Astrocyte (in vitro differentiated cells and primary cell): ENCODE measurements at regions not wholly inside any gene's neighbourhood (a gene's known extent, or its start where the extent isn't known, plus 50 kb on each side); places are given as distances from the start of the nearest gene placed in this dataset.

ENCODE experiments used
- EZH2 ChIP-seq: IDR thresholded peaks from 2 replicates; pipeline ENCODE4 v1.6.1; 2012; ENCODE audit warnings: mild to moderate bottlenecking, low read length, inconsistent platforms; ENCODE audit not compliant: insufficient read depth
- TF ChIP-seq, protein P1 (sequence below): IDR thresholded peaks from 2 replicates; pipeline ENCODE4 v1.5.1; 2011; ENCODE audit warnings: low read depth, mild to moderate bottlenecking, inconsistent platforms, low read length, moderate library complexity; ENCODE audit not compliant: insufficient read depth

DNA sequence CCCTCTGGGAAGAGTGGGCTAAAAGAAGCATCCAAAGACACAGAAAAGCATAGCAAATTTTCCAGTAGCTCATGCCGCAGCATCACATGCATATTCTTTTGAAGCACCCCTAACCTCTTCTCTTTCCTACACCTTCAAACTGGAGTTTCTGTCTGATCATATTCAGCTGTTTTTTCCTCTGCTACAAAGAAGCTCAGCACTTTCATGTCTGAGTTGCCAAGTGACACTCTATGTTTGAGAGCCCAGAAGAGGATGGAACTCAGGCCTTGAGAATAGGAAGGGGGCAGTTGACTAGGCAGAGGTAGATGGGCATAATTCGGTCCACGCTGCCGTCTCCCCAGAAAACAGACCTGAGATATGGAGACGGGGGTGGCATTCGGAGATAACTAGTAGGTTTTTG lies 489.6 kb upstream of the NR2F2 start:
- TF ChIP-seq, protein P1, sequence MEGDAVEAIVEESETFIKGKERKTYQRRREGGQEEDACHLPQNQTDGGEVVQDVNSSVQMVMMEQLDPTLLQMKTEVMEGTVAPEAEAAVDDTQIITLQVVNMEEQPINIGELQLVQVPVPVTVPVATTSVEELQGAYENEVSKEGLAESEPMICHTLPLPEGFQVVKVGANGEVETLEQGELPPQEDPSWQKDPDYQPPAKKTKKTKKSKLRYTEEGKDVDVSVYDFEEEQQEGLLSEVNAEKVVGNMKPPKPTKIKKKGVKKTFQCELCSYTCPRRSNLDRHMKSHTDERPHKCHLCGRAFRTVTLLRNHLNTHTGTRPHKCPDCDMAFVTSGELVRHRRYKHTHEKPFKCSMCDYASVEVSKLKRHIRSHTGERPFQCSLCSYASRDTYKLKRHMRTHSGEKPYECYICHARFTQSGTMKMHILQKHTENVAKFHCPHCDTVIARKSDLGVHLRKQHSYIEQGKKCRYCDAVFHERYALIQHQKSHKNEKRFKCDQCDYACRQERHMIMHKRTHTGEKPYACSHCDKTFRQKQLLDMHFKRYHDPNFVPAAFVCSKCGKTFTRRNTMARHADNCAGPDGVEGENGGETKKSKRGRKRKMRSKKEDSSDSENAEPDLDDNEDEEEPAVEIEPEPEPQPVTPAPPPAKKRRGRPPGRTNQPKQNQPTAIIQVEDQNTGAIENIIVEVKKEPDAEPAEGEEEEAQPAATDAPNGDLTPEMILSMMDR: no peak
- no peak for TF ChIP-seq EZH2
